LHCN-M2 (cell line): ENCODE measurements at regions not wholly inside any gene's neighbourhood (a gene's known extent, or its start where the extent isn't known, plus 50 kb on each side); places are given as distances from the start of the nearest gene placed in this dataset.
"Not testable (repeated sequence)": the region's sequence is repeated elsewhere in the genome, so short reads cannot be mapped to it uniquely, and the experiment has no call there.

Source experiments
- DNase-seq: peaks from one replicate; pipeline ENCODE4 v3.0.0-alpha.2; 2012; ENCODE audit warnings: low read depth

GRCh38 chr10:46645110-46645509 is 66.2 kb downstream of the SYT15 start:
- DNase-seq = not testable (repeated sequence)

- DNase-seq = not testable (repeated sequence)
Measured at GRCh38 chr10:46646132-46646531, 67.2 kb downstream of the SYT15 start.

- DNase-seq = not testable (repeated sequence)
Measured at GRCh38 chr10:46650967-46651366, 72.0 kb downstream of the SYT15 start.

GRCh38 chr10:46657437-46657836 is 78.5 kb downstream of the SYT15 start:
- DNase-seq = not testable (repeated sequence)

- DNase-seq = not testable (repeated sequence)
Measured at GRCh38 chr10:46660027-46660834, 81.3 kb downstream of the SYT15 start.

- not testable (repeated sequence) for DNase-seq
Measured at GRCh38 chr10:46660835-46661164, 81.9 kb downstream of the SYT15 start.

GRCh38 chr10:46665536-46665935 is 86.6 kb downstream of the SYT15 start:
- DNase-seq = not testable (repeated sequence)

- DNase-seq = not testable (repeated sequence)
Measured at GRCh38 chr10:46668357-46668997, 89.5 kb downstream of the SYT15 start.

- not testable (repeated sequence) for DNase-seq
Measured at GRCh38 chr10:46677836-46678435, 99.0 kb downstream of the SYT15 start.

GRCh38 chr10:46691397-46691796 is 112.5 kb downstream of the SYT15 start:
- not testable (repeated sequence) for DNase-seq

GRCh38 chr10:46693218-46693617 is 114.3 kb downstream of the SYT15 start:
- not testable (repeated sequence) for DNase-seq

GRCh38 chr10:46717264-46717663 is 138.3 kb downstream of the SYT15 start:
- DNase-seq = not testable (repeated sequence)

- DNase-seq = not testable (repeated sequence)
Measured at GRCh38 chr10:46718014-46718413, 139.1 kb downstream of the SYT15 start.

GRCh38 chr10:46720386-46720785 is 141.5 kb downstream of the SYT15 start:
- DNase-seq = peak; percentile 2

- DNase-seq = not testable (repeated sequence)
Measured at GRCh38 chr10:46720811-46721518, 142.0 kb downstream of the SYT15 start.

GRCh38 chr10:46724258-46724657 is 145.3 kb downstream of the SYT15 start:
- not testable (repeated sequence) for DNase-seq

GRCh38 chr10:46728359-46728758 is 149.4 kb downstream of the SYT15 start:
- DNase-seq = not testable (repeated sequence)

GRCh38 chr10:46730729-46731128 is 151.8 kb downstream of the SYT15 start:
- not testable (repeated sequence) for DNase-seq

GRCh38 chr10:46733635-46734261 is 154.8 kb downstream of the SYT15 start:
- not testable (repeated sequence) for DNase-seq

GRCh38 chr10:46734262-46734642 is 155.3 kb downstream of the SYT15 start:
- not testable (repeated sequence) for DNase-seq

GRCh38 chr10:46739919-46740318 is 161.0 kb downstream of the SYT15 start:
- not testable (repeated sequence) for DNase-seq
